HG03064 (cell line): ENCODE measurements at regions not wholly inside any gene's neighbourhood (a gene's known extent, or its start where the extent isn't known, plus 50 kb on each side); places are given as distances from the start of the nearest gene placed in this dataset.

Experiments
- ATAC-seq: cut with Tn5 transposase; IDR thresholded peaks from one replicate; pipeline ENCODE4 v1.9.1; 2021; ENCODE audit warnings: low read depth; ENCODE audit not compliant: unreplicated experiment

DNA sequence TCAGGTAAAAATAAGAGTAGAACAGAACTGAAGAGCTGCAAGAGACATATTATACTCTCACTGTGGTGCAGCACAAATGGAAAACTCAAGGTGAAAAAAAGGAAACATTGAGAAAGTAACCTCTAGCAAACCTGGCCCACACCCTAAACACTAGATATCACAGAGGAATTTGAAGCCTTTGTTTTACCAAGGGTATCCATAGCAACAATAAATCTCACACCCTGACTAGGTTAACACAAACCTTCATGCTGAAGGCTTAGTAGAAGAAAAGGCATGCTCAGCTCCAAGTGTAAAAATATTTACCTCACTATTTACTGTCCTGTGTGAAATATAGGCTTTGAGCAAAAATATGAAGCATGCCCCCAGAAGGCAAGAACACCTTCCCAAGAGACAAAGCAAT is 61.9 kb upstream of the TAB3 start:
- ATAC-seq: no peak

DNA sequence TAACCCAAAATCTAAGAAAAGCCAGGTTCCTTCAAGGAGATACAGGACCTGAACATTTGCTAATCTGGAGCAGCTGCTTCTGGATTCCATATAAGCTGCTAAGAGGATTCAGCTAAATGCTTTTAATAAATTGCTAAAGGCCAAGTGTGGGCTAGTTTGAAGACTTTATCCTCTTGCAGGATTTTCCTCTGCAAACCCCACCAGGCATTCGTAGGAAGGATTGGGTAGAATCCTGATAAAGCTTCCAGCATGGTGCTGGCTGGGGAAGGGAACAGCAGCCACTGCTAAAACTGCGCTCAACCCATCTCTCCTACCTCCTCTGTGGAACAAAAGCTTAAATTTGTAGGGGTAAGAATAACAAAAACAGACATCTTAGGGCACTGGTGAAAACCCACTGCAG is 61.3 kb upstream of the TAB3 start:
- no peak for ATAC-seq

DNA sequence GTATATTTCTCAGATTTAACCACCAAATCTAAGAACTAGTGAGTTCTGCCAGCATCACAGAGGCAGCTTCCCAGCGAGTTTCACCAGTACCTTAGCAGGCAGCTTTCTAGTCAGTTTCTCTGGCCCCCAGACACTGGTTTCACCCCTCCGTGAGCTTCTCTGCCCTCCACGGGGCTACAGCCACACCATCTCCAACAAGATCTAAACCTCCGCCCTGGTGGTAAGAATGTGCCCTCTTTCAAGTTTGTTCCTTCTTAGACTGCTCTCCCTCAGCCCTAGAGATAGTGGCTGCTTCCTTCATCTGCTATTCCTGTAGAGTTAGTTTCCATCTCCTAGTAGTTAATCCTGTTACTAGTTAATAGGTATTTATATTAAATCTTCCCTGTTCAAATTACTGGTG is 60.5 kb upstream of the TAB3 start:
- ATAC-seq: no peak

DNA sequence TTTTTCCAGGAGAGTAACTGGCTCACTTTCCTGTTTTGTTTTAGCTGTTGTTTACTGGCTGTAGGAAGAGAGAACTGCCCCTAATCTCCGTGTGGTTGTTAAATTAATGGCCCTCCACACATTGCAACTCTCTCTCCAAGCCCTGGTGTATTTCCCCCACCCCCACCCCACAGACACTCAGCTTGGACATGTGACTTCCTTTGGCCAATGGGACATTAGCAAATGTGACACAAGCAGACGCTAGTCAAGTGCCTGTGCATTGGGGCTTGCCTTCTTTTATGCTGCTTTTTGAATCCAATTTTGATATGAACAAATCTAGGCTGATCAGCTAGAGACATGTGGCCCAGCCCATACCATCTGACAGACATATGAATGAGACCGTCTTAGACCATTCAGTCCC is 59.6 kb upstream of the TAB3 start:
- ATAC-seq: no peak

DNA sequence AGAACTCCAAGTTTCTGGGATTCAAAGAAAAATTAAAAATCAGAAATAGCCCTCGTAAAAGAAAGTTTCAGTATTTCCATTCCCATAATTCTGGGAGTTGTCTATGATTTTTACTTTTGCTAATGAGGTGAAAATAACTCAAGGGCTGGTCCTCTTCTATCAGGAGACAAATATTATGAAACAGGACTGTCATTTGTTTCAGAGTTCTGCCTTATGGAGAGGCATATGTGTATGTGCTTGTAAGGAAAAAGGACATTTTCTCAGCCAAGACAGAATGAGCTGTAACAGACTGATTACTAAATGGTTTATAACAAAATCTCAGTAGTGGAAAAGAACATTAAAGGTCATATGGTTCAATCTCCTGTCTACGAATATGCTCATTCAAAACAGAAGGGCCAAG is 59.0 kb upstream of the TAB3 start:
- no peak for ATAC-seq

DNA sequence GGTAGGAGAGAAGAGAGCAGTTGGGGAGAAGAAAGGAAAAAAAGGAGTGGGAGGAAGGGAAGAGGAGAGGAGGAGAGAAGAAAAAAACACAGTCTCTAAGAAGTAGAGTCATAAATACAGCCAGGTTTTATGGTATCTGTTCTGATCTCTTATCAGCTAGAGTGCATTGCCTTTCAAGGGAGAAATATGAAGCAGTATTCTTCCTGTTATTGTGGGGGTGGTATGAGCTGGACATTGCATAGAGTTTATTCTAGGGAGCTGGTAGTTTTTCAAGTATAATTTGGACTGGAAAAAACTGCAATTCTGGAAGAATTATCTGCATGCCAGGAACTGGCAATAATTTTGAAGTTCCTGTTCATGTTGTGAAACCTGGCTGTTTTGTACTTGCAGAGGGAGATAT is 54.9 kb upstream of the TAB3 start:
- ATAC-seq: no peak

DNA sequence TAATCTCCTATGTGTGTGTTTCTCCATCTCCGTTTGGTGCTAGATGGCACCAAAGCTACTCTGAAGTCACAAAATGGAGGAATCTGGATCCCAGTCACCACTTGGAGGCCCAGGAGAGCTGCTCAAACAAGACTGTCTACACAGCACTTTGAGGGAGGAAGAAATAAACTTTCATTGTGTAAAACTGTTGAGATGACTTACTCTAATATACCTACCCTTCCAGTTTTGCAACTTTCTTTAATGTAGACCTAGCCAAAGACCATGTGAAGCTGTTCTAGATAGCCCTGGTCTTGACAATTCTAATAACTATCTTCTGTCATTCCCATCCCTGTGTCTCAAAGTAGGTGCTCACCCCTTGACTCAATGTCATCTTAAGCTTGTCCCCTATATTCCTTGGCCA is 52.8 kb upstream of the TAB3 start:
- ATAC-seq: no peak

DNA sequence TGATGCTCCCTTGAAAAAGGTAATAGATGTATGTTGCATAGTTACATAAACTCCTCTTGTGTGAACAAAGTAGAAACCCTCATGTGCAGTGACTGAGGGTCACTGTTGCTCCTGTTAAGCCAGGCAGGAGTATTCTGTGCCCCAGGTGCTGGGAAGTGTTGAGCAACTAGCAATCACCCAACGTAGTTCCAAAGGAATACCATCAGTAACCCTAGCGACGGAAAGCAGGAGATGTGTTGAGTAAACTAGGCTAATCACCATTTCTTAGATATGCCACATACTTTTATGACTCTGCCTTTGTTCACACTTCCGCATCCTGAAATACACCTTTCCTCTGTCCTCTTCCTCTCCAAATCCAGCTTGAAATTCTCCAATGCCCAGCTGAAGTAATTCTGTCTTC is 50.9 kb upstream of the TAB3 start:
- no peak for ATAC-seq
